Hepatocyte (in vitro differentiated cells): ENCODE measurements at regions not wholly inside any gene's neighbourhood (a gene's known extent, or its start where the extent isn't known, plus 50 kb on each side); places are given as distances from the start of the nearest gene placed in this dataset.

Source experiments
- DNase-seq: peaks from one replicate; pipeline ENCODE4 v3.0.0-alpha.2; 2016; ENCODE audit warnings: low spot score
- H2AFZ ChIP-seq: fragments of 200-600 bp; sonication (generic); 2 replicates; pipeline ENCODE4 v1.6.0; 2016; ENCODE audit warnings: antibody characterized with exemption, mild to moderate bottlenecking
- H3K27ac ChIP-seq: fragments of 200-600 bp; sonication (generic); 2 replicates; pipeline ENCODE4 v1.5.1; 2016; ENCODE audit warnings: mild to moderate bottlenecking
- H3K27me3 ChIP-seq: fragments of 200-600 bp; sonication (generic); 2 replicates; pipeline ENCODE4 v1.6.1; 2016
- H3K36me3 ChIP-seq: fragments of 200-600 bp; sonication (generic); replicated peaks from 2 replicates; pipeline ENCODE4 v1.5.1; 2016; ENCODE audit warnings: low read depth; ENCODE audit not compliant: insufficient read depth
- H3K4me1 ChIP-seq: fragments of 200-600 bp; sonication (generic); 2 replicates; pipeline ENCODE4 v1.5.1; 2016; ENCODE audit warnings: mild to moderate bottlenecking, moderate library complexity; ENCODE audit not compliant: insufficient read depth
- H3K4me2 ChIP-seq: fragments of 200-600 bp; sonication (generic); 2 replicates; pipeline ENCODE4 v1.6.0; 2016
- H3K4me3 ChIP-seq: fragments of 200-600 bp; sonication (generic); 2 replicates; pipeline ENCODE4 v1.5.1; 2016; ENCODE audit warnings: mild to moderate bottlenecking
- H3K79me2 ChIP-seq: fragments of 200-600 bp; sonication (generic); 2 replicates; pipeline ENCODE4 v1.6.0; 2017; ENCODE audit warnings: mild to moderate bottlenecking
- H3K9me2 ChIP-seq: fragments of 200-600 bp; sonication (generic); replicated peaks from 2 replicates; pipeline ENCODE4 v1.6.0; 2017; ENCODE audit warnings: mild to moderate bottlenecking; ENCODE audit not compliant: insufficient read depth
- H3K9me3 ChIP-seq: fragments of 200-600 bp; sonication (generic); 2 replicates; pipeline ENCODE4 v1.5.1; 2016; ENCODE audit warnings: low read depth, mild to moderate bottlenecking
- H4K20me1 ChIP-seq: fragments of 200-600 bp; sonication (generic); 2 replicates; pipeline ENCODE4 v1.6.0; 2016; ENCODE audit warnings: mild to moderate bottlenecking; ENCODE audit not compliant: insufficient read depth, poor library complexity, severe bottlenecking
- EZH2 ChIP-seq: fragments of 200-600 bp; sonication (generic); IDR thresholded peaks from 2 replicates; pipeline ENCODE4 v1.6.1; 2016; ENCODE audit warnings: antibody characterized with exemption, mild to moderate bottlenecking, borderline replicate concordance
- EZH2phosphoT487 ChIP-seq: fragments of 200-600 bp; sonication (generic); IDR thresholded peaks from one replicate; pipeline ENCODE4 v1.6.1; 2018; ENCODE audit warnings: antibody characterized with exemption, mild to moderate bottlenecking, low read depth, moderate library complexity; ENCODE audit not compliant: unreplicated experiment, severe bottlenecking
- WGBS: methylation state at CpG from one replicate; pipeline ENCODE4 v1.1.6; 2016; ENCODE audit warnings: low lambda C conversion rate; ENCODE audit errors: missing lambda C conversion rate; 5-methylcytosine and 5-hydroxymethylcytosine counted together
- TF ChIP-seq, protein P1 (sequence below): fragments of 200-600 bp; sonication (generic); IDR thresholded peaks from 2 replicates; pipeline ENCODE4 v1.5.1; 2016; ENCODE audit warnings: antibody characterized with exemption, mild to moderate bottlenecking; ENCODE audit not compliant: poor library complexity

DNA sequence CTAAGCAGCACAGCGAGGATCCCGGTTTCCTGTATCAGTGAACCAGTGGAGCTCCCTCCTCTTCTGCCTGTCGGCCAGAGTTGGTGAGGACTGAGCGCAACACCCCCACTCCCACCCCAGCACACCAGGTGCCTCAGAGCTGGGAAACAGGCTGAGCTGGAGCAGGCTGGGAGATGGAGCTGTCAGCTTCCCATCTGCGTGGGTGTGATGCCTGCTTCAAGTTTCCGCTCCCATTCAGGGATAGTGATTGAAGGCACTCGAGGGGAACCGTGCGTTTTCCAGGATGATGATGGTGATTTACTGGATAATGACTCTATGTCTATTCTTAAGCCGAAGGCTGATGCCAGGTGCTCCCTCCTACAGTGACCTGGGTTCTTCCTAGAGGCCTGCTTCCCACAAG is 144.5 kb downstream of the TMEM132E start:
- Histone ChIP-seq H3K27ac (no peak overlapping the region), H2AFZ (no peak overlapping the region), H3K4me2 (no peak overlapping the region), H3K9me2 (no peaks in the 10 kb centered on the region), H3K36me3 (no peaks in the 10 kb centered on the region), H3K4me3 (no peak overlapping the region), H3K27me3 (peaks cover 2% of the 10 kb centered on the region), H3K79me2 (no peaks in the 10 kb centered on the region), H3K9me3 (no peaks in the 10 kb centered on the region), H3K4me1 (no peaks in the 10 kb centered on the region), H4K20me1 (no peaks in the 10 kb centered on the region)
- TF ChIP-seq EZH2phosphoT487: no peak
- TF ChIP-seq, protein P1, sequence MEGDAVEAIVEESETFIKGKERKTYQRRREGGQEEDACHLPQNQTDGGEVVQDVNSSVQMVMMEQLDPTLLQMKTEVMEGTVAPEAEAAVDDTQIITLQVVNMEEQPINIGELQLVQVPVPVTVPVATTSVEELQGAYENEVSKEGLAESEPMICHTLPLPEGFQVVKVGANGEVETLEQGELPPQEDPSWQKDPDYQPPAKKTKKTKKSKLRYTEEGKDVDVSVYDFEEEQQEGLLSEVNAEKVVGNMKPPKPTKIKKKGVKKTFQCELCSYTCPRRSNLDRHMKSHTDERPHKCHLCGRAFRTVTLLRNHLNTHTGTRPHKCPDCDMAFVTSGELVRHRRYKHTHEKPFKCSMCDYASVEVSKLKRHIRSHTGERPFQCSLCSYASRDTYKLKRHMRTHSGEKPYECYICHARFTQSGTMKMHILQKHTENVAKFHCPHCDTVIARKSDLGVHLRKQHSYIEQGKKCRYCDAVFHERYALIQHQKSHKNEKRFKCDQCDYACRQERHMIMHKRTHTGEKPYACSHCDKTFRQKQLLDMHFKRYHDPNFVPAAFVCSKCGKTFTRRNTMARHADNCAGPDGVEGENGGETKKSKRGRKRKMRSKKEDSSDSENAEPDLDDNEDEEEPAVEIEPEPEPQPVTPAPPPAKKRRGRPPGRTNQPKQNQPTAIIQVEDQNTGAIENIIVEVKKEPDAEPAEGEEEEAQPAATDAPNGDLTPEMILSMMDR: no peak
- TF ChIP-seq EZH2: no peak
- DNase-seq: no peak
- 82% methylated on average over 10 of the region's 10 CpGs for WGBS

DNA sequence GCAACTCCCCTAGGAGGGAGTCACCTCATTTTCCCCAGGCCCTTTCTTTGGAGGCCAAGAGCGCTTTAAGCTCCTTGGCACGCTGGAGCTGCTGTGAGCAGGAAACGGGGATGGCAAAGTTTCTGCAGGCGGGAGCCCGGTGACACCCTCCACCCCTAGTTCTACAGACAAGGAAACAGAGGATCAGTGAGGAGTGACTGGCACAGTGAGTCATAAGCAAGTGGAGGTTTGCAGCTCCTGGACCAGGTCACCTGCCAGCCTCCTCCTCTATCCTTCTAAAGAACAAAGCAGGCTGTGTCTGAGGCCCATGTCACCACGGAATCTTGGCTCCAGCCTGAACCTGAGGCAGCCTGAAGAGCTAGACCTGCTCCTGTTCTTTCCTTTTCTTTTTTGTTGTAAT is 141.9 kb downstream of the TMEM132E start:
- 84% methylated on average over 6 of the region's 6 CpGs for WGBS
- Histone ChIP-seq H3K9me3 (no peaks in the 10 kb centered on the region), H3K36me3 (no peaks in the 10 kb centered on the region), H3K4me1 (no peaks in the 10 kb centered on the region), H3K79me2 (no peaks in the 10 kb centered on the region), H3K4me3 (no peak overlapping the region), H4K20me1 (no peaks in the 10 kb centered on the region), H3K9me2 (no peaks in the 10 kb centered on the region), H3K4me2 (no peak overlapping the region), H3K27ac (no peak overlapping the region), H2AFZ (no peak overlapping the region), H3K27me3 (peaks cover 2% of the 10 kb centered on the region)
- no peak for DNase-seq
- TF ChIP-seq EZH2: no peak
- TF ChIP-seq, protein P1: no peak
- no peak for TF ChIP-seq EZH2phosphoT487

DNA sequence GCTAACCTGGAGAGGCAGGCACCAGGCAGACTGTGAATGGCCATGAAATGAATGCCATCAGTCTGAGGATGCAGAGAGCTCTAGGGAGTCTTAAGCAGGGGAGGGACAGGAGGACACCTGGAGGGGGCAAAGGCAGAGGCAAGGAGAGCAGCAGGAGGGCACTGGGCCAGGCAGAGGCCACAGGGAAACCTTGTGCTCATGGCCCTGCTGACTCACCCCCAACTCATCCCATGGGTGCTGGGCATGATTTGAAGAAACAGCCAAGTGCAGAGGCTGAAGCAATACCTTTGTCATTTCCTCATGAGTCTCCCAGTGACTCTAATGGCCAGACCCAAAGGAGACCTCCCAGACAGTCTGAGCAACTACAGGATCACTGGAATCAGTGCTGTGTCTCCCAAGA is 141.4 kb downstream of the TMEM132E start:
- no peak overlapping the region for H3K4me2 ChIP-seq
- no peaks in the 10 kb centered on the region for H3K79me2 ChIP-seq

More for the DNA sequence above, 141.4 kb downstream of the TMEM132E start:
- H3K9me3 ChIP-seq: no peaks in the 10 kb centered on the region
- H4K20me1 ChIP-seq: no peaks in the 10 kb centered on the region
- H3K4me3 ChIP-seq: no peak overlapping the region
- no peaks in the 10 kb centered on the region for H3K4me1 ChIP-seq
- H3K9me2 ChIP-seq: no peaks in the 10 kb centered on the region
- no peak for DNase-seq
- TF ChIP-seq, protein P1: no peak
- no peak for TF ChIP-seq EZH2phosphoT487
- TF ChIP-seq EZH2: no peak
- no peaks in the 10 kb centered on the region for H3K36me3 ChIP-seq
- H2AFZ ChIP-seq: no peak overlapping the region
- H3K27me3 ChIP-seq: peaks cover 2% of the 10 kb centered on the region
- no peak overlapping the region for H3K27ac ChIP-seq
